HG03442 (cell line): ENCODE measurements at regions not wholly inside any gene's neighbourhood (a gene's known extent, or its start where the extent isn't known, plus 50 kb on each side); places are given as distances from the start of the nearest gene placed in this dataset.
"Not testable (repeated sequence)": the region's sequence is repeated elsewhere in the genome, so short reads cannot be mapped to it uniquely, and the experiment has no call there.

Source experiments
- ATAC-seq: cut with Tn5 transposase; IDR thresholded peaks from one replicate; pipeline ENCODE4 v1.9.1; 2021; ENCODE audit warnings: mild to moderate bottlenecking, moderate library complexity; ENCODE audit not compliant: unreplicated experiment

DNA sequence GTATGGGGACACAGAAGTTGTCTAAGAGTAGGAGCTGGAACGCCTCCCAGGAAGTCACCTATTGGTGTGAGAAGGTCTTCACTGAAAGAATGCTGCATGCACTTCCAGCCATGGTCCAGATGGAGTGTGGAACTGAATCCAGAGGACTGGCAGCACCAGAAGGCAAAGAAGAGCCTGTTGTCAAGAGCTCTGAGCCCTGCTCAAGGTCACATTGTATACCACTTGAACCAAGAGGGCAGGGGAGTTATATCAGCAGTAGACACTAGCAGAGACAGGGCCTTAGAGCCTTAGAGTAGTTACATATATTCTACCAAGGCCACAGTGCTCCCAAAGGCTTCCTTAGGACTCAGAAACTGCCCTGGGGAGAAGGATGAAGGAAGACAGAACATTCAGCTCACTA, 130.8 kb upstream of the POC5 start:
- ATAC-seq, result no peak

DNA sequence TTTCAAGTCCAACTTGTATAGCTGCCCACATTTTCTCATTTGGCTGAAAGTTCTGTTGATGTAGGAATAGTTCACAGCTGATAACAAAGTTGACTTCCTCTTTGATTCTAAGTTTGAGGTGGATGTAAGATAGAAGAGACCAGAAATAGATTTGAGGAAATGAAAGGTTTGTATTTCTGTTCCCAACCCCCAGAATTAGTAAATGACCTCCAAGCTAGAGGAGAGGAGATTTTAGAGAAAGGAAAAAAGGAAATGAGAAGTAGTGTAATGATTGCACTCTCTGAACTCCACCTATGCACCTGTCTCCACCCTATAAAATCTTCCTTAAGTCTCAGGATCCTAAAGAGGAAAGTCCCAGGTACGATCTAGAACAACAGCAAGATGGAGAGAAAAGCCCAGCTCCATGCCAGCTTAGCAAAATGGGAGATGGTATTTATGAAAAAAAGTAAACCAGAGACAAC, 130.4 kb upstream of the POC5 start:
- ATAC-seq, result peak; percentile 86

DNA sequence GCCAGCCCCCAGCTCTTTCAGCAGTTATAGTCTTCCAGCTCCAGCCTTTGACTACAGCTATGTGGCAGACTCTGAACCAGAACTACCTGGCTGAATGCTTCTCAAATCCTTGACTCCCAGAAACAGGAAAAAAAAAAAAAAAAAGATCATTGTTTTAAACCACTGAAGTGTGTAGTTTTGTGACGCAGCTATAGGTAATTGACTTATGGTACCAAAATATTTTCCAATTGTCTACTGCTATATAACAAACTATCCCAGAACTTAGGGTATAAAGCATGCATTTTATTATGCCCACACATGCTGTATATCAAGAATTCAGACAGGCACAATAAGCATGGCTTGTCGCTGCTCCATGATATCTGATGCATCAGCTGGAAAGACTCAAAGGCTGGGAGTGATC, 127.1 kb upstream of the POC5 start:
- ATAC-seq, result no peak

DNA sequence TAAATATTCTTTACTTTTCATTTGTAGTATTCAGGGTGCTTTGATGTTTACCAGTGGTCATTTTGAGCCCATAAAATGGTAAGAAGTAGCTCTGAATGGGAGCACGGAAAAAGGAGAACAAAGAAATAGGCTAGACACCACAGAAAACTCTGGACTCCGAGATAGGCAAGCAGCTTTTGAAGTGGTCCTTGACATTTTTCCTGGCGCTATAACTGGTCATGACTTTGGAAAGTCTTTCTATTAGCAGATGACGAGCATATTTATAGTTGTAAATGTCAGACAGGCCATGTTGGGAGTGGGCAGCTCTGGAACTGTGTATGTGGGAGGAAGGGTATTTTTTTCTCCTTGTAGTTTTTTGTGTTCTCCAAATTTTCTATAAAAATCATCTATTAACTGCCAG, 126.1 kb upstream of the POC5 start:
- no peak for ATAC-seq

DNA sequence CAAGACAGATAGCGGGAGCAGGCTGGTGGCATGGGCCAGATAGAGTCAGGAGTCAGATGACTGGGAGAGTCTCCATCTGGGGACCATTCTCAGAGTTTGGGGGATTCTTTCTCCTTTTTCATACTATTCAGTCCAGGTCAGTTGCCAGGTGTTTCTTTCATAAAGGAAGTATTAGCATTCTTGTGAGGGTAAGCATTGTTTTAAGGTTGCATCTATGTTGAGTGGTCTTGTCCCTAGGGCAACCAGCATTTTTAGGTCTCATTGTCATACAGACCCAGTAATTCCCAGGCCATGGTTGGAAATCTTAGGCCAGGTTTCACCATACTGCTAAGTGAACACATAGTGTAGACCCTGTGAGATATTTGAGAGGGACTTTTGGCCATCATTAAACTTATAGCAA, 122.3 kb upstream of the POC5 start:
- ATAC-seq, result no peak

DNA sequence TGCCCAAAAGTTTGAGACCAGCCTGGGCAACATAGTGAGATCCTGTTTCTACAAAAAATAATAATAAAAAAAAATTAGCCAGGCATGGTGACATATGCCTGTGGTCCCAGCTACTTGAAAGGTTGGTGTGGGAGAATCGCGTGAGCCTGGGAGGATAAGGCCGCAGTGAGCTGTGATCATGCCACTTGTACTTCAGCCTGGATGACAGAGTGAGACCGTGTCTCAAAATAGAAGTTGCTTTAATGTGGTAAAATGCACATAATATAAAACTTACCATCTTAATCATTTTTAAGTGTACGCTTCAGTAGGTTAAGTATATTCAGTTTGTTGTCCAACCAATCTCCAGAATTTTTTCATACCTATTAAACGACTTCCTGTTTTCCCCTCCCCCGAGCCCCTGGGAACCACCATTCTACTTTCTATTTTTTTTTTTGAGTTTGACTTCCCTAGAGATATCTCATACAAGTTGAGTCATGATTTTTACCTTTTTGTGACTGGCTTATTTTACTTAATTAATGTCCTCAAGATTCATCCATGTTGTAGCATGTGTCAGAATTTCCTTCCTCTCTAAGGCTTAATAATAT, 120.1 kb upstream of the POC5 start:
- no peak for ATAC-seq

DNA sequence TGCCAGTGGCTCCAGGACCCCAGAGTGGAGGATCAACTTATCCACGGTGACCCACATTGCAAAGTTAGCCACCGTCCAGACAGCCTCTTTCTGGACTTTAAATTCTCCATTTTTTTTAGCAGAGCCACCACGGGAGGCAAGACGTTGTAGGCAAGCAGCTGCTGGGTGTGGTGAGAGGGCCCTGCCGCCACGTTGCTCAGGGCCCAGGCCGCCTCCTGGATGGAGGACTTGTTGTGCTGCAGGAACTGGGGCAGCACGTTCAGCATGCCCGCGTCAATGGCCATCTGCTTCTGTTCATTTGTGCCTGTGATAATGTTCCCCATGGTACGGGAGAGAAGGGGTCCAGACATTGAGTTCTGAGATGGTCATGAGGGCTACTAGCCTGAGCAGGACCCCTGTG, 114.3 kb upstream of the POC5 start:
- no peak for ATAC-seq

DNA sequence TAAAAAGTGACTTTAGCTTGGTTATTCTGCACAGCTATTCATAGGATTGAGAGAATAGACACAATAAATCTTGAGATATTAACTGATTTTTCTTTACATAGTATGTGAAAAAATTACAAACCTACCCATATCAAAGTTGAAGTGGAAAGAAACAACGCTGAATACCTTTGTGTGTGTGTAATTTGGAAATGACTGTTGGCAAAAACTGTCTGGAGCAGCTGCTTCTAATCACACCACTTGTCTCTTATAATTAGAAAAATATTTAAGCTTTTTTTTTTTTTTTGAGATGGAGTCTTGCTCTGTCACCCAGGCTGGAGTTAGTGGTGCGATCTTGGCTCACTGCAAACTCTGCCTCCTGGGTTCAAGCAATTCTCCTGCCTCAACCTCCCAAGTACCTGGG, 110.8 kb upstream of the POC5 start:
- no peak for ATAC-seq

DNA sequence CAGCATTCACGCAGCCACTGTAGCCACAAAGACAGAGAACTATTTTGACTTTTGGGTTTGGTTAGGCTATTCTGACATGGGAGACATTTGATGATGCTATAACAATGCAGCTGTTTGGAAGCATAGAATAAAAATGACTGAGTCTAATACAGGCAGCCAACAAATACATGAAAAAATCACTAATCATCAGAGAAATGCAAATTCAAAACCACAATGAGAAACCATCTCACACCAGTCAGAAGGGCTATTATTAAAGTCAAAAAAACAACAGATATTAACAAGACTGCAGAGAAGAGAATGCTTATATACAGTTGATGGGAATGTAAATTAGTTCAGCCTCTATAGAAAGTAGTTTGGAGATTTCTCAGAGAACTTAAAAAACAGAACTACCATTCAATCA, 107.1 kb upstream of the POC5 start:
- no peak for ATAC-seq

DNA sequence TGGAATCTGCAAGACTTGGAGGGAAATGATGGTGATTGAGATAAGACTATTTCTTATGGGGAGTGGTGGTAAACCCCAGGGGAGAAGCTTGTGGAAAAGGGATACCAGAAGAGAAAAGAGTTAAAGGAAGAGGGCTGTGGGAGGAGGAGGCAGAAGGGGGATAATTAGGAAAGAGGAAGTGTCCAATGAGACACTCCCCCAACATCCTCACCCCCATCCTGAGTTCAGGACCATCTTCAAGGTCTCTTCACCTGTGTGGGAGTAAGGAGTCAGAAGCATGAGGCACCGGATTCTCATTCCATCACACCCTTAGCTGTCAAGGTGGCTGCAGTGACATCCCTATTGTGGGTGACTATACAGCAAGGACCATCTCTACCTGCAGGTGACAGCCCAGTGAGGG, 106.6 kb upstream of the POC5 start:
- no peak for ATAC-seq

DNA sequence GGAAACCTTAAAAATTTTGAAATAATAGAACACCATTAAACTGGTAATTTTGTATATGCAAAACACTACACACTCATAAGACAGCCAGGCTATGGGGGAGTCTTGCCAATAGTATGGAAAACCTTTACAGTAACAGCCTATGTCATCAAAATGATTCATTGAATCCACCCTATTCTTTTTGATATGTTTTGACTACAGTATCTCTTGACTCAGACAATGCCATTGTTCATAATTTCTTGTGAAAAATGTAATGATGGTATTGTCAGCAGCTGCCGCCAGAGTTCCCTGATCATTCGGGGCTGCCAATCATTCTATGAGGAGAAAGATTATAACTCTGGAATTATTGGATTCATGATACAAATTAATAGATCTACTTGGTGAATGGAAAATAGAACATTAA, 101.4 kb upstream of the POC5 start:
- ATAC-seq, result no peak

DNA sequence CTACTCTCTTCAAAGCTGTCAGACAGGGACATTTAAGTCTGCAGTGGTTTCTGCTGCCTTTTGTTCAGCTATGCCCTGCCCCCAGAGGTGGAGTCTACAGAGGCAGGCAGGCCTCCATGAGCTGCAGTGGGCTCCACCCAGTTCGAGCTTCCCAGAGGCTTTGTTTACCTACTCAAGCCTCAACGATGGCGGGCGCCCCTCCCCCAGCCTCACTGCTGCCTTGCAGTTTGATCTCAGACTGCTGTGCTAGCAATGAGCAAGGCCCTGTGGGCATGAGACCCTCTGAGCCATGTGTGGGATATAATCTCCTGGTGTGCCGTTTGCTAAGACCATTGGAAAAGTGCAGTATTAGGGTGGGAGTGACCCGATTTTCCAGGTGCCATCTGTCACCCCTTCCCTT, 82.5 kb upstream of the POC5 start:
- not testable (repeated sequence) for ATAC-seq

DNA sequence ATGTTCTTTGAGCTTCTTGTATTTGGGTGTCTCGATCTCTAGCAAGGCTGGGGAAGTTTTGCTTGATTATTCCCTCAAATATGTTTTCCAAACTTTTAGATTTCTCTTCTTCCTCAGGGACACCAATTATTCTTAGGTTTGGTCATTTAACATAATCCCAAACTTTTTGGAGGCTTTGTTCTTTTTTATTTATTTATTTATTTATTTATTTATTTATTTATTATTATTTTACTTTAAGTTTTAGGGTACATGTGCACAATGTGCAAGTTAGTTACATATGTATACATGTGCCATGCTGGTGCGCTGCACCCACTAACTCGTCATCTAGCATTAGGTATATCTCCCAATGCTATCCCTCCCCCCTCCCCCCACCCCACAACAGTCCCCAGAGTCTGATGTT, 52.1 kb upstream of the POC5 start:
- ATAC-seq, result not testable (repeated sequence)
